Neuronal stem cell (in vitro differentiated cells): ENCODE measurements at regions not wholly inside any gene's neighbourhood (a gene's known extent, or its start where the extent isn't known, plus 50 kb on each side); places are given as distances from the start of the nearest gene placed in this dataset.
A peak's percentile ranks its signal among the peaks of the same experiment; 100 is the strongest.

Source experiments
- DNase-seq: peaks from one replicate; pipeline ENCODE4 v3.0.0-alpha.2; 2013; ENCODE audit warnings: low spot score
- H2AFZ ChIP-seq: one replicate; pipeline ENCODE4 v1.6.1; 2013; ENCODE audit warnings: mild to moderate bottlenecking, low read length, inconsistent platforms
- H2AK5ac ChIP-seq: 2 replicates; pipeline ENCODE4 v1.6.1; 2013; ENCODE audit warnings: low read depth, mild to moderate bottlenecking, inconsistent platforms, low read length, moderate library complexity, mixed read lengths
- H2BK120ac ChIP-seq: 2 replicates; pipeline ENCODE4 v1.6.1; 2013; ENCODE audit warnings: low read depth, mild to moderate bottlenecking, inconsistent platforms, low read length, moderate library complexity, mixed read lengths
- H2BK12ac ChIP-seq: one replicate; pipeline ENCODE4 v1.6.1; 2013; ENCODE audit warnings: low read length, inconsistent platforms
- H2BK15ac ChIP-seq: 2 replicates; pipeline ENCODE4 v1.6.1; 2013; ENCODE audit warnings: mild to moderate bottlenecking, low read length, inconsistent platforms, mixed read lengths
- H2BK5ac ChIP-seq: one replicate; pipeline ENCODE4 v1.6.1; 2013; ENCODE audit warnings: inconsistent platforms, mild to moderate bottlenecking, low read length, moderate library complexity
- H3K14ac ChIP-seq: one replicate; pipeline ENCODE4 v1.6.1; 2013; ENCODE audit warnings: low read length, inconsistent platforms
- H3K18ac ChIP-seq: 2 replicates; pipeline ENCODE4 v1.6.1; 2013; ENCODE audit warnings: low read length, inconsistent platforms
- H3K23ac ChIP-seq: 2 replicates; pipeline ENCODE4 v1.6.1; 2013; ENCODE audit warnings: low read depth, mild to moderate bottlenecking, mixed read lengths, low read length, inconsistent platforms; ENCODE audit not compliant: poor library complexity
- H3K27ac ChIP-seq: replicated peaks from 3 replicates; pipeline ENCODE4 v1.5.1; 2013; ENCODE audit warnings: low read length, inconsistent platforms
- H3K27me3 ChIP-seq, 3 experiments: 2 replicates each; pipeline ENCODE4 v1.6.1; 2013; ENCODE audit warnings: low read length in 3 of 3, mild to moderate bottlenecking in 2 of 3, inconsistent platforms in 1 of 3, low read depth in 1 of 3, mixed read lengths in 1 of 3, moderate library complexity in 1 of 3; ENCODE audit not compliant: control insufficient read depth in 3 of 3, insufficient read depth in 3 of 3
- H3K36me3 ChIP-seq, 2 donors: replicated peaks in 1 of 2; 2 replicates each; pipeline ENCODE4 v1.6.1; 2013; ENCODE audit warnings: low read length in 2 of 2; ENCODE audit not compliant: control insufficient read depth in 2 of 2, insufficient read depth in 2 of 2
- H3K4ac ChIP-seq: 2 replicates; pipeline ENCODE4 v1.6.1; 2013; ENCODE audit warnings: inconsistent platforms, mild to moderate bottlenecking, low read length, moderate library complexity
- H3K4me1 ChIP-seq, 2 donors: 1 replicate in 1 of 2; 2 replicates in 1 of 2; pipeline ENCODE4 v1.6.1; 2013; ENCODE audit warnings: low read length in 2 of 2, low read depth in 1 of 2; ENCODE audit not compliant: control insufficient read depth in 2 of 2, insufficient read depth in 1 of 2
- H3K4me2 ChIP-seq: one replicate; pipeline ENCODE4 v1.6.1; 2013; ENCODE audit warnings: mild to moderate bottlenecking, low read length, inconsistent platforms; ENCODE audit not compliant: insufficient read depth, poor library complexity, severe bottlenecking
- H3K4me3 ChIP-seq, 2 donors: 2 replicates each; pipeline ENCODE4 v1.5.1; 2013; ENCODE audit warnings: low read length in 2 of 2, mild to moderate bottlenecking in 2 of 2, inconsistent platforms in 1 of 2, moderate library complexity in 1 of 2
- H3K79me1 ChIP-seq: one replicate; pipeline ENCODE4 v1.6.1; 2013; ENCODE audit warnings: low read depth, mild to moderate bottlenecking, inconsistent platforms, low read length, moderate library complexity
- H3K9ac ChIP-seq: one replicate; pipeline ENCODE4 v1.6.1; 2013; ENCODE audit warnings: mild to moderate bottlenecking, low read depth, low read length, inconsistent platforms; ENCODE audit not compliant: poor library complexity
- H3K9me3 ChIP-seq, 2 donors: replicated peaks in 1 of 2; 2 replicates each; pipeline versions ENCODE3 to v1.6.1; 2013; ENCODE audit warnings: low read length in 2 of 2, mild to moderate bottlenecking in 2 of 2, inconsistent platforms in 1 of 2, low read depth in 1 of 2, mixed read lengths in 1 of 2, moderate library complexity in 1 of 2; ENCODE audit not compliant: control insufficient read depth in 2 of 2, insufficient read depth in 1 of 2
- H4K8ac ChIP-seq: one replicate; pipeline ENCODE4 v1.6.1; 2013; ENCODE audit warnings: low read depth, mild to moderate bottlenecking, inconsistent platforms, low read length, moderate library complexity
- H4K91ac ChIP-seq: one replicate; pipeline ENCODE4 v1.6.1; 2013; ENCODE audit warnings: low read length, low read depth, mild to moderate bottlenecking, inconsistent platforms; ENCODE audit not compliant: poor library complexity
- WGBS, 2 donors: extraction: QIAGEN DNeasy Blood & Tissue Kit; methylation state at CpG; one replicate each; pipeline ENCODE4 v1.1.7; 2013; ENCODE audit warnings: missing lambda C conversion rate in 2 of 2, mixed read lengths in 1 of 2; ENCODE audit not compliant: insufficient read length in 2 of 2, insufficient replicate concordance in 1 of 2; ENCODE audit errors: extremely low coverage in 2 of 2; 5-methylcytosine and 5-hydroxymethylcytosine counted together

DNA sequence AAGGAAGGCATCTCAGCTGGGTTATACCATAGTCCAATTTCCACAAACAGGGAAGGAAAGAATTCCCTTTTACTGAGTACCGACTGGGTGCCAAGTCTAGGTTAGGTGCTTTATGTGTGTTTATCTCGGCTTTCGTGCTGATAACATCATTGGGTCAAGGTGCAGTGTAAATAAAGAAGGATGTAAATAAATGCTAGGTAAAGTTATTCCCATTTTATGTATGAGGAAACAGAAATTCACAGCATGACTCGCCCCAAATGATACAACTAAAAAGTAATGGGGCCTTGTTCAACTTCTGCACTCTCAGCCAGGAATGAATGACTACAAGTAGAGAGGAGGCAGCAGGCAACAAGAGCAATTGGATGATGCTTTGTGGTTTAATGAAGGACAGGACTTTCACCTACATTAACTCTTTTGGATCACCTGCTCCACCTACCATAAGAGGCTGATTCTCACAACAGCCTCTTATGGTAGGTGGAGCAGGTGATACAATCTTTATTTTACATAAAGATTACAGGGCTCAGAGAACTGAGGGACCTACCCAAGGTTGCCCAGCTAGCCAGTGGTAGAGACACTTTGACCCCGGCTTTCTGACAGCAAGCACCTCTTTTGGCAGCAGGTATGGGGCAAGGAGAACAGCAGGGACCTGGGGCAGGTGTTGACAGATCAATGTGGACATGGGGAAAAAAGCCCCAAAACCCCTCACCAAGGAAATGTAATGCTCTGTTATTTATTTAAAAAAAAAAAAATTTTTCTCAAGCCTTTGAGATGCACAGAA lies 213.4 kb upstream of the NUDT4 start:
- no peak overlapping the region for H2BK5ac ChIP-seq
- H4K8ac ChIP-seq: no peak overlapping the region
- H2BK15ac ChIP-seq: no peak overlapping the region
- no peak overlapping the region for H4K91ac ChIP-seq
- H3K79me1 ChIP-seq: no peaks in the 10 kb centered on the region
- H3K4me1 ChIP-seq: peaks cover 0 to 6% of the 10 kb centered on the region in 2 donors
- H2BK12ac ChIP-seq: no peak overlapping the region
- H3K4me2 ChIP-seq: no peak overlapping the region
- no peak overlapping the region for H3K9ac ChIP-seq
- no peak overlapping the region for H3K4me3 ChIP-seq
- no peak overlapping the region for H3K23ac ChIP-seq
- no peak overlapping the region for H3K27ac ChIP-seq
- no peak overlapping the region for H3K18ac ChIP-seq
- no peak overlapping the region for H2BK120ac ChIP-seq
- no peaks in the 10 kb centered on the region for H3K9me3 ChIP-seq
- no peak overlapping the region for H3K4ac ChIP-seq
- no peaks in the 10 kb centered on the region for H3K36me3 ChIP-seq
- no peak overlapping the region for H3K14ac ChIP-seq
- no peak for DNase-seq
- H2AFZ ChIP-seq: no peak overlapping the region
- peaks cover 0 to 4% (median 0%) of the 10 kb centered on the region in 3 experiments for H3K27me3 ChIP-seq
- no CpG with 5 or more reads among the region's 5 CpGs for WGBS, 2 donors
- no peak overlapping the region for H2AK5ac ChIP-seq

GRCh38 chr12:93165384-93165932 lies 212.3 kb upstream of the NUDT4 start:
- Histone ChIP-seq H3K27me3 (peaks cover 0 to 4% (median 0%) of the 10 kb centered on the region in 3 experiments), H4K91ac (no peak overlapping the region), H2BK5ac (no peak overlapping the region), H2AFZ (no peak overlapping the region), H3K9ac (no peak overlapping the region), H3K18ac (peak overlapping the region; percentile 67), H3K4me3 (no peak overlapping the region), H3K4me1 (peaks cover 0 to 6% of the 10 kb centered on the region in 2 donors), H3K4ac (no peak overlapping the region), H3K23ac (no peak overlapping the region), H2BK120ac (no peak overlapping the region), H2AK5ac (no peak overlapping the region), H2BK12ac (no peak overlapping the region), H3K9me3 (no peaks in the 10 kb centered on the region), H2BK15ac (no peak overlapping the region), H3K4me2 (no peak overlapping the region), H3K14ac (no peak overlapping the region), H3K36me3 (no peaks in the 10 kb centered on the region), H3K27ac (peak overlapping the region; percentile 70), H3K79me1 (no peaks in the 10 kb centered on the region), H4K8ac (no peak overlapping the region)
- WGBS, 2 donors: no CpG with 5 or more reads among the region's 4 CpGs
- no peak for DNase-seq

GRCh38 chr12:93166541-93167307 lies 211.0 kb upstream of the NUDT4 start:
- Histone ChIP-seq H3K79me1 (no peaks in the 10 kb centered on the region), H3K36me3 (no peaks in the 10 kb centered on the region)

GRCh38 chr12:93167331-93167730 lies 210.4 kb upstream of the NUDT4 start:
- H3K14ac ChIP-seq: no peak overlapping the region
- H3K79me1 ChIP-seq: no peaks in the 10 kb centered on the region
- no peak overlapping the region for H2BK5ac ChIP-seq
- no peak overlapping the region for H2BK120ac ChIP-seq
- no peak overlapping the region for H3K4me3 ChIP-seq
- no peak overlapping the region for H2BK15ac ChIP-seq
- H3K9ac ChIP-seq: no peak overlapping the region
- H3K9me3 ChIP-seq: no peaks in the 10 kb centered on the region
- no peak overlapping the region for H3K4me2 ChIP-seq
- H3K4me1 ChIP-seq: peaks cover 0 to 6% of the 10 kb centered on the region in 2 donors
- WGBS, 2 donors: no CpG with 5 or more reads among the region's 2 CpGs
- no peak overlapping the region for H2BK12ac ChIP-seq
- DNase-seq: no peak
- no peak overlapping the region for H4K8ac ChIP-seq
- no peak overlapping the region for H3K27ac ChIP-seq
- no peak overlapping the region for H3K4ac ChIP-seq
- no peak overlapping the region for H3K23ac ChIP-seq
- H2AK5ac ChIP-seq: no peak overlapping the region
- H2AFZ ChIP-seq: no peak overlapping the region
- H3K18ac ChIP-seq: no peak overlapping the region
- no peaks in the 10 kb centered on the region for H3K36me3 ChIP-seq
- H3K27me3 ChIP-seq: peaks cover 0 to 4% (median 0%) of the 10 kb centered on the region in 3 experiments
- H4K91ac ChIP-seq: no peak overlapping the region

More at GRCh38 chr12:93166541-93167307, 211.0 kb upstream of the NUDT4 start:
- Histone ChIP-seq H4K91ac (no peak overlapping the region), H2BK120ac (no peak overlapping the region), H3K23ac (no peak overlapping the region), H3K27ac (no peak overlapping the region), H2BK5ac (no peak overlapping the region), H3K27me3 (peaks cover 0 to 4% (median 0%) of the 10 kb centered on the region in 3 experiments), H2BK15ac (no peak overlapping the region), H3K18ac (no peak overlapping the region), H4K8ac (no peak overlapping the region), H3K4me3 (no peak overlapping the region), H3K14ac (no peak overlapping the region), H2AK5ac (no peak overlapping the region), H3K9ac (no peak overlapping the region), H2AFZ (no peak overlapping the region), H3K4me1 (peaks cover 0 to 6% of the 10 kb centered on the region in 2 donors), H3K9me3 (no peaks in the 10 kb centered on the region), H3K4ac (no peak overlapping the region), H2BK12ac (no peak overlapping the region), H3K4me2 (no peak overlapping the region)
- WGBS, 2 donors: no CpG with 5 or more reads among the region's 7 CpGs
- no peak for DNase-seq
